Thymus (tissue), 11 donors: ENCODE measurements at regions not wholly inside any gene's neighbourhood (a gene's known extent, or its start where the extent isn't known, plus 50 kb on each side); places are given as distances from the start of the nearest gene placed in this dataset.

ENCODE experiments used
- DNase-seq, 9 donors: peaks; one replicate each; pipeline ENCODE4 v3.0.0-alpha.2; 2013; ENCODE audit warnings: low spot score in 9 of 9, low read depth in 6 of 9, missing footprints in 1 of 9
- H3K27ac ChIP-seq, 2 donors: one replicate each; pipeline ENCODE4 v1.5.1; 2013; ENCODE audit warnings: control low read depth in 1 of 2, low read depth in 1 of 2, low read length in 1 of 2, mild to moderate bottlenecking in 1 of 2, moderate library complexity in 1 of 2
- H3K27me3 ChIP-seq, 2 donors: one replicate each; pipeline ENCODE4 v1.5.1; 2013; ENCODE audit warnings: low read length in 1 of 2; ENCODE audit not compliant: control insufficient read depth in 2 of 2, insufficient read depth in 1 of 2
- H3K36me3 ChIP-seq, 2 donors: one replicate each; pipeline ENCODE4 v1.5.1; 2013; ENCODE audit warnings: low read length in 1 of 2, mild to moderate bottlenecking in 1 of 2, moderate library complexity in 1 of 2; ENCODE audit not compliant: control insufficient read depth in 2 of 2, insufficient read depth in 2 of 2
- H3K4me1 ChIP-seq, 2 donors: one replicate each; pipeline ENCODE4 v1.5.1; 2013; ENCODE audit warnings: low read length in 2 of 2; ENCODE audit not compliant: control insufficient read depth in 2 of 2, insufficient read depth in 2 of 2
- H3K4me3 ChIP-seq, 2 donors: one replicate each; pipeline ENCODE4 v1.5.1; 2013; ENCODE audit warnings: low read length in 2 of 2, control low read depth in 1 of 2, mild to moderate bottlenecking in 1 of 2
- H3K9me3 ChIP-seq, 2 donors: one replicate each; pipeline ENCODE4 v1.5.1; 2013; ENCODE audit warnings: low read length in 1 of 2, mild to moderate bottlenecking in 1 of 2; ENCODE audit not compliant: control insufficient read depth in 2 of 2, insufficient read depth in 1 of 2
- WGBS: extraction: QIAGEN DNeasy Blood & Tissue Kit; methylation state at CpG from one replicate; pipeline ENCODE4 v1.1.7; 2013; 5-methylcytosine and 5-hydroxymethylcytosine counted together
- donor health status: healthy.

DNA sequence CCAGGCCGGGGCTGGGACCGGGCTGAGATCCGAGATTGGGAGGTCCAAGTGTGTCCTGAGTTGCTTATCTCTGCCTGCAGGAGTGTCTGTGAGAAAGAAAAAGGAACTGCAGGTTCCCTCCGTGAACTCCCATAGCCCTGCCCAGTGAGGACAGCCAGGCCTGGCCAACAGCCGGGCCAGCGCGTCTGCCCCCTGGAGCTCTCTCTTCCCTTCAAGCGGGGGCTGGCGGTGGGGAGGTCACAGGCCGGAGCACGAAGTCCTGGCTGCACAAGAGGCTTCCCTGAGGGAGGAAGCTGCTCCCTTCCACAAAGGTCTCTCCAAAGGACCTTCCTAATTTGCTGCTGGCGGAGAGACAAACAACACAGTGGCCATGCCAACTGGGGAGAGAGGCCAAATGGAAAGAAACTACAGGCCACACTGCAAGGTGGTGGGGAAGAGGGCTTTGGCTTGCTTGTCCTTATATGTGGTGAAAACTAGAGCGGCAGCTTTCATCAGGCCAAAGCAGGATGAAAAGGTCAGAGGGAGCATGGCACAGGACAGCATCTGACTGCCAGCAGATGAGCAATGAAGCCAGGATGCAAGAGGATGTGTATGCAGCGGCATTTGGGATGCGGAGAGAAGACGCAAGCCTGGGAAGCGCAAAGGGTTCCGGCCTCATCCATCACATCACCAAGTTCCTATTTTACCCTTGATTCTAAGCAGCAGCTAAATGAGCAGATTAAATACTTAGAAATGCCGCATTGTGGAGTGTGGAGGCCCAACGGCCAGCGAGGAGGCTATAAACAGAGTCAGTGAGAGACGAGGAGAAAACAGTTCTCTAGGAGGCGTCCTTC is 260.0 kb downstream of the ERMARD start:
- WGBS, result 82% methylated on average over 23 of the region's 23 CpGs
- H3K27me3 ChIP-seq, result no peaks in the 10 kb centered on the region
- H3K4me1 ChIP-seq, result no peaks in the 10 kb centered on the region
- H3K4me3 ChIP-seq, result no peak overlapping the region
- no peaks in the 10 kb centered on the region for H3K36me3 ChIP-seq
- no peak for DNase-seq
- no peak overlapping the region for H3K27ac ChIP-seq
- no peaks in the 10 kb centered on the region for H3K9me3 ChIP-seq

DNA sequence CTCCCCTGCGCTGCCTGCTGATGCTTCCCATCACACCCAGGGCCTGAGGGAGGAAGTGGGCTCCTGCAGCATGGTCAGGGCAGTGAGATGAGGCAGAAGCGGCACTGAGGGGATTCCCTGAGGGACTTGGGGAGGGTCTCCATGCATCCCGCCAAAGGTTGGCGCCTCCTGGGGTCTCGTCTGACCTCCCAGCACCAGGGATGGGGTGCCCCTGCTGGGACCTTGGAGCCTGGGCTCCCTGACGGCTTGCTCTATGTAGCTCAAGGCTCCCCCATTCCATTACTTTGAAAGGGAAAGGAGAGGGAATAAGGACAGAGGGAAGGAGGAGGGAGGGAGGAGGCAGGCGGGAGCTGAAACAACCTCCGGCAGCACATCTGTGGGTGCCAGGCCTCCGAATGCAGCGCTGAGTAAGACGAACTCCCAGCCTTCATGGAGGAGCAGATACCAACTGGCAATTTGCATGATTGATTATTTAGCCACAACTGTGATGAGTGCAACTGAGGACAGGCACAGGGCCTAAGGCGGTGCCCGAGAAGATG is 259.3 kb downstream of the ERMARD start:
- no peak for DNase-seq
- Histone ChIP-seq H3K27me3 (no peaks in the 10 kb centered on the region), H3K9me3 (no peaks in the 10 kb centered on the region), H3K4me3 (no peak overlapping the region), H3K27ac (no peak overlapping the region), H3K4me1 (no peaks in the 10 kb centered on the region), H3K36me3 (no peaks in the 10 kb centered on the region)
- 86% methylated on average over 13 of the region's 13 CpGs for WGBS

- no peak overlapping the region for H3K27ac ChIP-seq
- no peak for DNase-seq
- no peak overlapping the region for H3K4me3 ChIP-seq
- no peaks in the 10 kb centered on the region for H3K27me3 ChIP-seq
- H3K4me1 ChIP-seq, result no peaks in the 10 kb centered on the region
- no peaks in the 10 kb centered on the region for H3K36me3 ChIP-seq
- peaks cover 1 to 9% of the 10 kb centered on the region in 2 donors for H3K9me3 ChIP-seq
- WGBS, result 95% methylated on average over 16 of the region's 16 CpGs
Measured at GRCh38 chr6:170008294-170008785, 256.9 kb downstream of the ERMARD start.

DNA sequence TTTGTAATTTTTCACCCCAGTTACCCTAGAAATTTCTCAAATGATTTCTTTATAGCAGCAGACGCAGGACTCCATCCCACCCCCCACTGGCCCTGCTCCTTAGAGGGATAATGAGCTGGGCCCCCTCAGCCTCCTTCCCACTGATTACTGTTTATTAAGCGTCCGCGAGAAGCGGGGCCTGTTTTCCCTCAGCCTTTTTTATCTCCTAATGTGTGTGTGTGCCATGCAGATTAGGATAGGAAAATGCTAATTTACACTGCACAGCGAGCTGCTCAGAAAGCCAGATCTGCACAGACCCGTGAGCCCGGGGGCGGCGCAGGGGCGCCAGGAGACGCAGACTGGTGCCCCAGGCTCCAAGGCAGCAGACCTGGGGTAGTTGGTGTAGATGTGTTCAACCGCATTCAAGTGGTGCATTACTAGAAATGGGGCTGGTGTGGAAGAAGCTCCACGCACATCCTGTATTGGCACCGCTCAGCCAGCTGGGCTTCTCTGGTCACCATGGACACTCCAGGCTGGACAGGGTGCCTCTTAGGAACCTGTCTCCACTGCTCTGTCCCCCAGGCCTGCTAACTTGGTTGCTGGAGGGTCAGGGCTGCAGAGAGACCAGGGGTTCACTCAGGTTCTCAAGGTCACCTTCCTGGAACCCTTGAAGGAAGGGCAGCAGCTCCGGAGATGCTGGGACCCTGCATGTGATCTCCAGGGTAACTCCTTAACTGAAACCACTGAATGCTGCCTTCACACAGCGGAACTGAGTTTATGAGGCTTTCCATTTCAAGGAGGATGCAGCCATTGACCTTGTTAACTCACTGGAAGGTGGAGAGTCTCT is 256.3 kb downstream of the ERMARD start:
- WGBS, result 96% methylated on average over 17 of the region's 17 CpGs
- H3K27me3 ChIP-seq, result no peaks in the 10 kb centered on the region
- H3K4me1 ChIP-seq, result no peaks in the 10 kb centered on the region
- H3K27ac ChIP-seq, result no peak overlapping the region
- no peaks in the 10 kb centered on the region for H3K36me3 ChIP-seq
- H3K9me3 ChIP-seq, result peaks cover 1 to 15% of the 10 kb centered on the region in 2 donors
- no peak for DNase-seq
- no peak overlapping the region for H3K4me3 ChIP-seq

- DNase-seq, result no peak
- 93% methylated on average over 19 of the region's 19 CpGs for WGBS
- no peaks in the 10 kb centered on the region for H3K27me3 ChIP-seq
Measured at GRCh38 chr6:170006900-170007467, 255.6 kb downstream of the ERMARD start.

GRCh38 chr6:170006071-170006899 is 254.9 kb downstream of the ERMARD start:
- H3K27me3 ChIP-seq, result no peaks in the 10 kb centered on the region
- no peaks in the 10 kb centered on the region for H3K36me3 ChIP-seq
- 95% methylated on average over 7 of the region's 7 CpGs for WGBS
- no peak for DNase-seq
- no peak overlapping the region for H3K27ac ChIP-seq
- H3K4me3 ChIP-seq, result no peak overlapping the region
- peaks cover 1 to 22% of the 10 kb centered on the region in 2 donors for H3K9me3 ChIP-seq
- no peaks in the 10 kb centered on the region for H3K4me1 ChIP-seq

More at GRCh38 chr6:170006900-170007467, 255.6 kb downstream of the ERMARD start:
- H3K27ac ChIP-seq, result no peak overlapping the region
- H3K36me3 ChIP-seq, result no peaks in the 10 kb centered on the region
- no peak overlapping the region for H3K4me3 ChIP-seq
- peaks cover 1 to 15% of the 10 kb centered on the region in 2 donors for H3K9me3 ChIP-seq
- H3K4me1 ChIP-seq, result no peaks in the 10 kb centered on the region

DNA sequence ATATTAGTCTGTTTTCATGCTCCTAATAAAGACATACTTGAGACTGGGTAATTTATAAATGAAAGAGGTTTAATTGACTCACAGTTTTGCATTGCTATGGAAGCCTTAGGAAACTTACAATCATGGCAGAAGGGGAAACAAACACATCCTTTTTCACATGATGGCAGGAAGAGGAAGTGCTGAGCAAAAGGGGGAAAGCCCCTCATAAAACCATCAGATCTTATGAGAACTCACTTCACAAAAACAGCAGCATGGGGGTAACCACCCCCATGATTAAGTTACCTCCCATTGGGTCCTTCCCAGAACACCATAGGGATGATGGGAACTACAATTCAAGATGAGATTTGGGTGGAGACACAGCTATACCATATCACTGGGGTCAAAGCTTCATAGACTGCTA is 254.2 kb downstream of the ERMARD start:
- Histone ChIP-seq H3K27ac (no peak overlapping the region), H3K4me1 (no peaks in the 10 kb centered on the region), H3K27me3 (no peaks in the 10 kb centered on the region)

DNA sequence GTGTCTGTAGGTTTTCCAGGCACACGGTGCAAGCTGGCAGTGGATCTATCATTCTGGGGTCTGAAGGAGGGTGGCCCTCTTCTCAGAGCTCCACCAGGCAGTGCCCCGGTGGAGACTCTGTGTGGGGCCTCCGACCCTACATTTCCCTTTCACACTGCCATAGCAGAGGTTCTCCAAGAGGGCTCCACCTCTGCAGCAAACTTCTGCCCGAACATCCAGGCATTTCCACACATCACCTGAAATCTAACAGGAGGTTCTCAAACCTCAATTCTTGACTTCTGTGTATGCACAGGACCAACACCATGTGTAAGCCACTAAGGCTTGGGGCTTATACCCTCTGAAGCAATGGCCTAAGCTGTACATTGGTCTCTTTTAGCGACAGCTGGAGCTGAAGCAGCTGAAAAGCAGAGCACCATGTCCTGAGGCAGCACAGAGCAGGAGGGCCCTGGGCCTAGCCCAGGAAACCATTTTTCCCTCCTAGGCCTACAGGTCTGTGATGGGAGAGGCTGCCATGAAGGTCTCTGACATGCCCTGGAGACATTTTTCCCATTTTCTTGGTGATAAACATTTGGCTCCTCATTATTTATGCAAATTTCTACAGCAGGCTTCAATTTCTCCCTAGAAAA is 253.3 kb downstream of the ERMARD start:
- no peaks in the 10 kb centered on the region for H3K4me1 ChIP-seq
- no peak overlapping the region for H3K27ac ChIP-seq
- 77% methylated on average over 5 of the region's 5 CpGs for WGBS
- no peak overlapping the region for H3K4me3 ChIP-seq
- H3K36me3 ChIP-seq, result no peaks in the 10 kb centered on the region
- H3K9me3 ChIP-seq, result peaks cover 1 to 27% of the 10 kb centered on the region in 2 donors
- no peaks in the 10 kb centered on the region for H3K27me3 ChIP-seq
- no peak for DNase-seq

More for the DNA sequence above, 254.2 kb downstream of the ERMARD start:
- peaks cover 1 to 24% of the 10 kb centered on the region in 2 donors for H3K9me3 ChIP-seq
- no peaks in the 10 kb centered on the region for H3K36me3 ChIP-seq
- no peak overlapping the region for H3K4me3 ChIP-seq
- no peak for DNase-seq
